Lower lobe of right lung (tissue), 2 donors: ENCODE measurements at regions not wholly inside any gene's neighbourhood (a gene's known extent, or its start where the extent isn't known, plus 50 kb on each side); places are given as distances from the start of the nearest gene placed in this dataset.

ENCODE experiments used
- ATAC-seq, 2 donors: fragments of 200-7000 bp; cut with Tn5 transposase; one replicate each; pipeline ENCODE4 v1.9.1; 2020 to 2022; ENCODE audit warnings: mild to moderate bottlenecking in 2 of 2, moderate library complexity in 2 of 2
- DNase-seq: peaks from one replicate; pipeline ENCODE4 v3.0.0-alpha.2; 2020
- H3K27ac ChIP-seq: fragments of 200-600 bp; one replicate; pipeline ENCODE4 v1.8.0; 2022
- H3K27me3 ChIP-seq: fragments of 200-600 bp; one replicate; pipeline ENCODE4 v1.8.0; 2022; ENCODE audit warnings: low read depth
- H3K36me3 ChIP-seq: fragments of 200-600 bp; one replicate; pipeline ENCODE4 v1.8.0; 2022; ENCODE audit warnings: mild to moderate bottlenecking
- H3K4me1 ChIP-seq: fragments of 200-600 bp; one replicate; pipeline ENCODE4 v1.8.0; 2022
- H3K4me3 ChIP-seq: fragments of 200-600 bp; one replicate; pipeline ENCODE4 v1.8.0; 2022; ENCODE audit warnings: mild to moderate bottlenecking
- H3K9me3 ChIP-seq: fragments of 200-600 bp; one replicate; pipeline ENCODE4 v1.8.0; 2022
- intact Hi-C: fragments of 100-400 bp; cut with DNase I; formaldehyde crosslinking; loops from one replicate; pipeline ENCODE4 v1.11.0; 2022
- TF ChIP-seq, protein P1 (sequence below): fragments of 200-600 bp; IDR thresholded peaks from one replicate; pipeline ENCODE4 v1.8.0; 2022; ENCODE audit warnings: antibody characterized with exemption, mild to moderate bottlenecking
- donor health status: DM: no; HTN: yes; CAD: no; lungs with severe emphysema.

DNA sequence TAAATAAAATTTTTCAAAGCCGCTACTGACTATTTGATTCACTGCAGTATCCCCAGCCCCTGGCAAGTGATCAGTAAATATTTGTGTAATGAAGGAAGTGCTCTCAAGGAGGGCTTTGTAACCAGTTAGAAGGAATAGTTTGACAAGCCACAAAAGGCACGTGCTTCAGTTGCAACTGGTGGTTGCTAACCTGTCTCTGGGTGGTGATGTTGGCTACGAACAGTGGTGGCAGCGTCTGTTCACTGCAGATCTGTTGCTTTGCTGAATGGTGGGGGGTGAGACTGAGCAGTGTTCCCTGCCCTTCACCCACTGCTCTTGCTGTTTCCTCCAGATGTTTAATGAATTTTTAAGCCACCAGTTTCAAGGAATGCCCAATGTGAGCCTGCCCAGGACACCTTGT lies 73.9 kb upstream of the SIX2 start:
- no peaks in the 10 kb centered on the region for H3K36me3 ChIP-seq
- H3K27me3 ChIP-seq = no peaks in the 10 kb centered on the region
- TF ChIP-seq, protein P1, sequence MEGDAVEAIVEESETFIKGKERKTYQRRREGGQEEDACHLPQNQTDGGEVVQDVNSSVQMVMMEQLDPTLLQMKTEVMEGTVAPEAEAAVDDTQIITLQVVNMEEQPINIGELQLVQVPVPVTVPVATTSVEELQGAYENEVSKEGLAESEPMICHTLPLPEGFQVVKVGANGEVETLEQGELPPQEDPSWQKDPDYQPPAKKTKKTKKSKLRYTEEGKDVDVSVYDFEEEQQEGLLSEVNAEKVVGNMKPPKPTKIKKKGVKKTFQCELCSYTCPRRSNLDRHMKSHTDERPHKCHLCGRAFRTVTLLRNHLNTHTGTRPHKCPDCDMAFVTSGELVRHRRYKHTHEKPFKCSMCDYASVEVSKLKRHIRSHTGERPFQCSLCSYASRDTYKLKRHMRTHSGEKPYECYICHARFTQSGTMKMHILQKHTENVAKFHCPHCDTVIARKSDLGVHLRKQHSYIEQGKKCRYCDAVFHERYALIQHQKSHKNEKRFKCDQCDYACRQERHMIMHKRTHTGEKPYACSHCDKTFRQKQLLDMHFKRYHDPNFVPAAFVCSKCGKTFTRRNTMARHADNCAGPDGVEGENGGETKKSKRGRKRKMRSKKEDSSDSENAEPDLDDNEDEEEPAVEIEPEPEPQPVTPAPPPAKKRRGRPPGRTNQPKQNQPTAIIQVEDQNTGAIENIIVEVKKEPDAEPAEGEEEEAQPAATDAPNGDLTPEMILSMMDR = no peak
- ATAC-seq (peak; percentile 32 to 66), DNase-seq (no peak)
- intact Hi-C loops = no loop called here
- H3K9me3 ChIP-seq = no peaks in the 10 kb centered on the region
- no peak overlapping the region for H3K27ac ChIP-seq
- H3K4me1 ChIP-seq = no peaks in the 10 kb centered on the region
- no peak overlapping the region for H3K4me3 ChIP-seq

DNA sequence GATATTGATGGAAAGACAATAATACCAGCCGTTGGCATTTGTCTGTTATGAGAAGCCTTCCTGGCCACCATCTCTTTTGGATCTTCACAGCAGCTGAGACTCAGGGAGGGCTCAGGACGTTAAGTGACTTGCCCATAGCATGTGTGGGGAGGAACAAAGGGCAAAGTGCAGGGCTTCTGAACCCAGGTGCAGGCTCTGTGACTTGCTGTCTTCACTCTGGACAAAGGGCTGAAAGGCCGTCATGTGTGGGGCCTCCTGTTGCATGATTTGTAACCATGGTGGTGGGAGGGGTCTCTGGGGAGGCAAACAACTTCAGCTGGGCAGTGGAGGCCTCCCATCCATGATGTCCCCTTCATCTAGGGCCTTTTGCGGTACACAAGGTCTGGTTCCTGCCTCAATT lies 65.5 kb upstream of the SIX2 start:
- Histone ChIP-seq H3K27ac (no peak overlapping the region), H3K4me3 (no peak overlapping the region), H3K9me3 (no peaks in the 10 kb centered on the region), H3K4me1 (no peaks in the 10 kb centered on the region), H3K27me3 (peaks cover 4% of the 10 kb centered on the region), H3K36me3 (no peaks in the 10 kb centered on the region)
- DNase-seq (no peak), ATAC-seq (no peak)
- intact Hi-C loops = no loop called here
- TF ChIP-seq, protein P1 = no peak

DNA sequence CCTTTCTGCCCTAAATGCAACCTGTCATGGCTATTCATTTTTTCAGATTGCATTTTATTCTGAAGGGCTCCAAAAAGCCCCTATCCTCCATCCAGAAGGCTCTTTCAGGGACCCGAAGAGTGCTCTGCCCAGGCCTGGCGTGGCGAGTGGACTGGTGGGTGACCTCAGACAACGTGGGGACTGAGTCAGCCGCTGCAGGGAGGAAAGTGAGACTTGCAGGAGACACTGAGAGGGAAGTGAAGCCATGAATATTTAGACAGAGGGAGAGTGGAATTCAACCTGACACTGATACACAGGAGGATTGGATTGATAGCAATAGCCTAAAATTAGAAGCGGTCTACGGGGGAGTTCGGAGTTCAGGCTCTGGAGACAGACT lies 63.6 kb upstream of the SIX2 start:
- no peaks in the 10 kb centered on the region for H3K36me3 ChIP-seq
- intact Hi-C loops = no loop called here
- ATAC-seq = no peak

DNA sequence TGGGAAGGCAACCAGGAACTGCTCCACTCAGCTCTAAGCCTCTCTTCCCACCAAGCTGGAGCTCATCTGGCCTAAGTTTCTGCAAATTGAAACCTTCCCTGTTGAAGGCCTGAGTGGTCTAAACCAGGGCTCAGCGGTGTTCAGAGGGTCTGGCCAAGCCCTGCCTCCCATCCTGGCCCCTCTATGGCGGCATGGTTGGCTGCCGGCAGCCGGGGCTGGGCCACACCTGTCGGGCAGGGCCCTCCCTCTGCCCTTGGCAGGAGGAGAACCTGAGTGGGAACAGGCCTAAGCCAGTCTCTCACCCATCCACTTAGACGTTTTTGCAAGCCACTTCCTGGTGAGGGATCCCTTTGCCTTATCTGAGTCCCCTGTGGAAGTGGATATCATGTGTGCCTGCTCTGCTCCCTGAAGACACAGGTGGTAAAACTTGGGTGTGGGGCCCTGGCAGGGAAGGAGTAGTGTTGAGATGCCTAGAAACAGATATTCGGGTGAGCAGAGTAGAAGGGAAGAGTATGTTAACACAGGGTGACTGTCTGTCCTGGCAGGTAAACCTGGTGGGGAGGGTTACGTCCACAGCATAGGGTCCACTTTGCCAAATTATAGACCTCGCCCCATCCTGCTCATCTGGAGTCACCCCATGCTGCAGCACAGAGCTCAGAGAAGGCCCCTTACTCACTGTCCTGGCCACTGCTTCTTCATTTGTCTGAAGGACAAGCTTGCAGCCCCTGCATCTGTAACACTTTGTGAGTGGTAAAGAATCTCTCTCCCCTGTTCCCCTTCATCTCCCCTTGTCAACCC lies 63.0 kb upstream of the SIX2 start:
- intact Hi-C loops = no loop called here

More for the DNA sequence above, 63.6 kb upstream of the SIX2 start:
- Histone ChIP-seq H3K4me1 (no peaks in the 10 kb centered on the region), H3K27ac (no peak overlapping the region), H3K27me3 (peaks cover 4% of the 10 kb centered on the region), H3K9me3 (no peaks in the 10 kb centered on the region), H3K4me3 (no peak overlapping the region)
- no peak for DNase-seq
- TF ChIP-seq, protein P1 = no peak

DNA sequence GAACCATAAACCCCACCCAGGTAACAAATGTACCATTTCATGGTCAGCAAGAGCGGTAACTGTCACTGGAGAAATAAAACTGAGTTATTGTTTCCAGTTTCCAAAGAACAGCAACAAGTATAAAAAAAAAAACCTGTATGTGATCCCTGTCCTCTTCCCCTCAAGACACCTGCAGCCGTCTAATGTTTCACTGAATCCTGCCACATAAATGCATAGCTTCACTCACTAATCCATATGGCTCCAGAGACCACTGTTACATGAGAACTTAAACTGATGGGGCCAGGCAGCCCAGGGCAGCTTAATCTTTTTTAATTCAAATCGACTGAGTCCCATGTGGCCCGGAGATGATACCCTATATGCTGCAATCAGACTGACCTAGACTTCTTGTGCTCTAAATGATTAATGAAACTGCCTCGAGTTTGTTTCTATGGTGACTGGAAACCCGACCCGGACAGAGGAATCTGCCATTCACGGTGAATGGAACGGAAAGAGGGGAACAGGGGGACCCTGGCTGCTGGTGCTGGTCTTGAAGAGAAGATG lies 60.9 kb upstream of the SIX2 start:
- no peak overlapping the region for H3K27ac ChIP-seq
- H3K27me3 ChIP-seq = peaks cover 10% of the 10 kb centered on the region
- intact Hi-C loops = no loop called here
- no peaks in the 10 kb centered on the region for H3K36me3 ChIP-seq
- H3K9me3 ChIP-seq = no peaks in the 10 kb centered on the region
- TF ChIP-seq, protein P1 = no peak
- no peak overlapping the region for H3K4me3 ChIP-seq
- no peaks in the 10 kb centered on the region for H3K4me1 ChIP-seq
- no peak for DNase-seq
- ATAC-seq = no peak

More for the DNA sequence above, 63.0 kb upstream of the SIX2 start:
- no peak for DNase-seq
- Histone ChIP-seq H3K27ac (no peak overlapping the region), H3K27me3 (peaks cover 4% of the 10 kb centered on the region), H3K4me1 (no peaks in the 10 kb centered on the region), H3K4me3 (no peak overlapping the region), H3K9me3 (no peaks in the 10 kb centered on the region), H3K36me3 (no peaks in the 10 kb centered on the region)
- TF ChIP-seq, protein P1 = no peak
- peak in 1 of 2 donors; percentile 27 for ATAC-seq
